ENCODE measurements at regions not wholly inside any gene's neighbourhood (a gene's known extent, or its start where the extent isn't known, plus 50 kb on each side); places are given as distances from the start of the nearest gene placed in this dataset.

- H3K36me3 ChIP-seq (ENCODE audit: control insufficient read depth, insufficient read depth, low read length) = no peaks in the 10 kb centered on the region
- H3K4me3 ChIP-seq (replicated peaks; ENCODE audit: low read depth, low read length) = no peak overlapping the region
- DNase-seq (ENCODE audit: extremely low read depth, insufficient read length) = no peak
- H3K27me3 ChIP-seq (replicated peaks; ENCODE audit: control insufficient read depth, insufficient read depth, low read length) = no peaks in the 10 kb centered on the region
- no peak for TF ChIP-seq CTCF (IDR thresholded peaks at IDR 0.05; ENCODE audit: insufficient read depth, low read length, poor library complexity, severe bottlenecking)
These were observed 2094.5 kb upstream of the AGA start for GRCh38 chr4:179536694-179537093.

GRCh38 chr4:179539641-179540040 lies 2097.4 kb upstream of the AGA start:
- no peak for DNase-seq (ENCODE audit: extremely low read depth, insufficient read length)
- no peak for TF ChIP-seq CTCF (IDR thresholded peaks at IDR 0.05; ENCODE audit: insufficient read depth, low read length, poor library complexity, severe bottlenecking)
- Histone ChIP-seq H3K27me3 (replicated peaks; ENCODE audit: control insufficient read depth, insufficient read depth, low read length) (no peaks in the 10 kb centered on the region), H3K36me3 (ENCODE audit: control insufficient read depth, insufficient read depth, low read length) (no peaks in the 10 kb centered on the region), H3K4me3 (replicated peaks; ENCODE audit: low read depth, low read length) (no peak overlapping the region)

- Histone ChIP-seq H3K36me3 (ENCODE audit: control insufficient read depth, insufficient read depth, low read length) (no peaks in the 10 kb centered on the region), H3K27me3 (replicated peaks; ENCODE audit: control insufficient read depth, insufficient read depth, low read length) (no peaks in the 10 kb centered on the region), H3K4me3 (replicated peaks; ENCODE audit: low read depth, low read length) (no peak overlapping the region)
- TF ChIP-seq CTCF (IDR thresholded peaks at IDR 0.05; ENCODE audit: insufficient read depth, low read length, poor library complexity, severe bottlenecking) = no peak
- DNase-seq (ENCODE audit: extremely low read depth, insufficient read length) = no peak
These were observed 2101.5 kb upstream of the AGA start for GRCh38 chr4:179543771-179544170.

GRCh38 chr4:179544496-179544895 lies 2102.3 kb upstream of the AGA start:
- Histone ChIP-seq H3K4me3 (replicated peaks; ENCODE audit: low read depth, low read length) (no peak overlapping the region), H3K36me3 (ENCODE audit: control insufficient read depth, insufficient read depth, low read length) (no peaks in the 10 kb centered on the region), H3K27me3 (replicated peaks; ENCODE audit: control insufficient read depth, insufficient read depth, low read length) (no peaks in the 10 kb centered on the region)
- no peak for TF ChIP-seq CTCF (IDR thresholded peaks at IDR 0.05; ENCODE audit: insufficient read depth, low read length, poor library complexity, severe bottlenecking)
- no peak for DNase-seq (ENCODE audit: extremely low read depth, insufficient read length)

- Histone ChIP-seq H3K4me3 (replicated peaks; ENCODE audit: low read depth, low read length) (no peak overlapping the region), H3K27me3 (replicated peaks; ENCODE audit: control insufficient read depth, insufficient read depth, low read length) (no peaks in the 10 kb centered on the region), H3K36me3 (ENCODE audit: control insufficient read depth, insufficient read depth, low read length) (no peaks in the 10 kb centered on the region)
- no peak for DNase-seq (ENCODE audit: extremely low read depth, insufficient read length)
- no peak for TF ChIP-seq CTCF (IDR thresholded peaks at IDR 0.05; ENCODE audit: insufficient read depth, low read length, poor library complexity, severe bottlenecking)
These were observed 2109.9 kb upstream of the AGA start for GRCh38 chr4:179552131-179552530.

GRCh38 chr4:179563741-179564140 lies 2121.5 kb upstream of the AGA start:
- TF ChIP-seq CTCF (IDR thresholded peaks at IDR 0.05; ENCODE audit: insufficient read depth, low read length, poor library complexity, severe bottlenecking) = no peak
- no peak for DNase-seq (ENCODE audit: extremely low read depth, insufficient read length)
- H3K4me3 ChIP-seq (replicated peaks; ENCODE audit: low read depth, low read length) = no peak overlapping the region
- no peaks in the 10 kb centered on the region for H3K36me3 ChIP-seq (ENCODE audit: control insufficient read depth, insufficient read depth, low read length)
- H3K27me3 ChIP-seq (replicated peaks; ENCODE audit: control insufficient read depth, insufficient read depth, low read length) = no peaks in the 10 kb centered on the region
